GM12865 (cell line): ENCODE measurements at regions not wholly inside any gene's neighbourhood (a gene's known extent, or its start where the extent isn't known, plus 50 kb on each side); places are given as distances from the start of the nearest gene placed in this dataset.
A peak's percentile ranks its signal among the peaks of the same experiment; 100 is the strongest.
"Not testable (repeated sequence)": the region's sequence is repeated elsewhere in the genome, so short reads cannot be mapped to it uniquely, and the experiment has no call there.

Source experiments
- DNase-seq: peaks from one replicate; pipeline ENCODE4 v3.0.0; 2010; ENCODE audit warnings: low read depth
- H3K4me3 ChIP-seq: 2 replicates; pipeline ENCODE4 v1.5.1; 2011; ENCODE audit warnings: mild to moderate bottlenecking, low read depth, low read length, control low read depth
- TF ChIP-seq, protein P1 (sequence below): IDR thresholded peaks from 2 replicates; pipeline ENCODE4 v1.5.1; 2011; ENCODE audit warnings: low read length, control low read depth, low read depth, inconsistent platforms; ENCODE audit not compliant: insufficient read depth; ENCODE audit errors: missing control alignments

DNA sequence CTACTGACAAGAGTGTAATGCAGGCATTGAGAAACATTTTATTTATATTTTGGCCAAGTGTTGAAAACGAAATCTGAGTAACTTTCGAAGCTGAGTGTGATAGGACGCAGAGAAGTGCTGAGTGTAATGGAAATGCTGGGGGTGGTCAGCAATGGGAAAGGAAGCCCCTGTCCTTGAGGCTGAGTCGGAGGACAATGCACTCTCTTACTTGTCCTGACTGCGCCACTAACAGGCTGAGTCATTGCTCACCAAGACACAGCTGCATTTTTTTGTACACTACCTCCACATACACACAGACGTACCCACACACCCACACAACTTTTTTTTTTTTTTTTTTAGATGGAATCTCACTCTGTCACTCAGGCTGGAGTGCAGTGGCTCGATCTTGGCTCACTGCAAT, 637.7 kb downstream of the SLCO4C1 start:
- TF ChIP-seq, protein P1, sequence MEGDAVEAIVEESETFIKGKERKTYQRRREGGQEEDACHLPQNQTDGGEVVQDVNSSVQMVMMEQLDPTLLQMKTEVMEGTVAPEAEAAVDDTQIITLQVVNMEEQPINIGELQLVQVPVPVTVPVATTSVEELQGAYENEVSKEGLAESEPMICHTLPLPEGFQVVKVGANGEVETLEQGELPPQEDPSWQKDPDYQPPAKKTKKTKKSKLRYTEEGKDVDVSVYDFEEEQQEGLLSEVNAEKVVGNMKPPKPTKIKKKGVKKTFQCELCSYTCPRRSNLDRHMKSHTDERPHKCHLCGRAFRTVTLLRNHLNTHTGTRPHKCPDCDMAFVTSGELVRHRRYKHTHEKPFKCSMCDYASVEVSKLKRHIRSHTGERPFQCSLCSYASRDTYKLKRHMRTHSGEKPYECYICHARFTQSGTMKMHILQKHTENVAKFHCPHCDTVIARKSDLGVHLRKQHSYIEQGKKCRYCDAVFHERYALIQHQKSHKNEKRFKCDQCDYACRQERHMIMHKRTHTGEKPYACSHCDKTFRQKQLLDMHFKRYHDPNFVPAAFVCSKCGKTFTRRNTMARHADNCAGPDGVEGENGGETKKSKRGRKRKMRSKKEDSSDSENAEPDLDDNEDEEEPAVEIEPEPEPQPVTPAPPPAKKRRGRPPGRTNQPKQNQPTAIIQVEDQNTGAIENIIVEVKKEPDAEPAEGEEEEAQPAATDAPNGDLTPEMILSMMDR, result no peak
- DNase-seq, result no peak
- H3K4me3 ChIP-seq, result no peak overlapping the region

DNA sequence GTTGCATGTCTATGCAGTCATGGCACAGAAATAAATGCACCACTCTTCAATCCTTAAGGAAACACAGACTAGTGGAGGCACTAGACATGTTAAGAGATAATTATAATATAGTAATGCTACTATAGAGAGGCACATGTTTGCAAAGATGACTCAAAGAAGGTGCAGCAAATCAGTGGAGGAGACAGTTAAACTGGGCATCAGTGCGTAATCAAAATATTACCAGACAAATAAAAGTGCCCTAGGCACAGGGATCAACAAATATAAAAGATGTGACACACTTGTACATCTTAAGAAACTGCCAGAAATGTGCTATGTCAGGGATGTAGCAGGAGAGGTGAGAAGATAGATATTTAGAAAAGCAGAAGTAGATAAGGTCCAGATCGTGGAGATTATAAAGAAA, 642.1 kb downstream of the SLCO4C1 start:
- no peak for DNase-seq
- no peak overlapping the region for H3K4me3 ChIP-seq
- TF ChIP-seq, protein P1, result no peak

DNA sequence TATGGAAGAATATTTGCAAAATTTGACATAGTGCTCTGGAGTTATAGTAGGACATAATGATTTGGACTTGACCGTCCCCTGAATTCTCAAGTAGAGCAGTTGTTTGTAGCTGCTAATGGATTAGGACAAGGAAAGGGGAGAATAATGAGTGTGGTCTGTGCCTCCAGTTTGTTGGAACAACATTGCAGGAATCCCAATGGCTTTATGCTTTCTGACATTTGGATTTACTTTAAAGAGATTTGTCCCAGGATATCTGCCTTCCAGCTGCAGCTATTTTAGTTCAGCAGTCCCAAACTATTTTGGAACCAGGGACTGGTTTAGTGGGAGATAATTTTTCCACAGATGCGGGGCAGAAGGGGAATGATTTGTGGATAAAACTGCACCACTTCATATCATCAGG, 648.2 kb downstream of the SLCO4C1 start:
- no peak for DNase-seq
- TF ChIP-seq, protein P1, result no peak
- no peak overlapping the region for H3K4me3 ChIP-seq

DNA sequence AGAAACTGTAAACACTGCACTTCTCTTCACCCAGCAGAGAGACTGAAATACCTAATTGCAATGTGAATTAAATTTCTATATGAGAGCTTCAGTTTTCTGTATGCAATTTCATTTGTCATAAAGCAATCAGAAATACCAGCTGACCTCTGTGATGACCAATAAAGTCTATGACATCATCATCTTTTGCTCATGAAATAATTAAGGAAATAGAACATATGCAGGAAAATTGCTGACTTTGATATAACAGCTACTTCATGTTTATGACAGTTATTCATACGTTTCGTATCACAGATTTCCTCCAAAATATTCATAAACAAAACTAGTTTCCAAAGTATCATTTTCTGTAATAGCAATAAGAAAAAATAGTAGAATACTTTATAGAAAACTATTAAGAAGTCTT, 652.3 kb downstream of the SLCO4C1 start:
- no peak for DNase-seq
- no peak overlapping the region for H3K4me3 ChIP-seq
- TF ChIP-seq, protein P1, result no peak

DNA sequence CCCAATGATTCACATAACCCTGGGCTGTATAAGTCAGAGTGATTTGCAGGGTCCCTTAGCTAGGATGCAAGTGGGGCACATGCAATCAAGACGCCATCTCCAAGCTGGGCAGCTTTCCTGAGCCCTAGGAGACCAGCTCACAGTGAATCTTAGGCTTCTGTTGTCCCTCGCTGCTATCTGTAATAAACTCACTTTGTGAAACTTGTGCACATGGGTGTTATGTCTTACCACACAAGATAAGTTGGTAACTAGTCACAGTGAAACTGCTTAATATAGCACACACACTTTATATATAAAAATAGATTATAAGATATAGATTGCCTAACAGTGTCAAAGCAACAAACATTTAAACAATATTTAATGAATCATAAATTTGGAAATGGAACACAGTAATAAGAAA, 658.5 kb downstream of the SLCO4C1 start:
- peak; percentile 19 for DNase-seq
- H3K4me3 ChIP-seq, result no peak overlapping the region
- TF ChIP-seq, protein P1, result no peak

DNA sequence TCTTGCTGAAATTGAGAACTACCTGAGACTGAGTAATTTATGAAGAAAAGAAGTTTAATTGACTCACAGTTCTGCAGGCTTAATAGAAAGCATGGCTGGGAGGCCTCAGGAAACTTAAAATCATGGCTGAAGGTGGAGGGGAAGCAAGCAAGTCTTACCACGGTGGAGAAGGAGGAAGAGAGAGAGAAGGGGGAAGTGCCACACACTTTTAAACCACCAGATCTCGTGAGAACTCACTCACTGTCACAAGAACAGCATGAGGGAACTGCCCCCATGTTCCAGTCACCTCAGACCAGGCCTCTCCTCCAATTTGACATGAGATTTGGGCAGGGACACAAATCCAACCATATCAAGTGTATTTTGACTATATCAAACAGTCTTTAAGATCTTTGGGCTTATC, 668.3 kb downstream of the SLCO4C1 start:
- H3K4me3 ChIP-seq, DNase-seq: not testable (repeated sequence)

DNA sequence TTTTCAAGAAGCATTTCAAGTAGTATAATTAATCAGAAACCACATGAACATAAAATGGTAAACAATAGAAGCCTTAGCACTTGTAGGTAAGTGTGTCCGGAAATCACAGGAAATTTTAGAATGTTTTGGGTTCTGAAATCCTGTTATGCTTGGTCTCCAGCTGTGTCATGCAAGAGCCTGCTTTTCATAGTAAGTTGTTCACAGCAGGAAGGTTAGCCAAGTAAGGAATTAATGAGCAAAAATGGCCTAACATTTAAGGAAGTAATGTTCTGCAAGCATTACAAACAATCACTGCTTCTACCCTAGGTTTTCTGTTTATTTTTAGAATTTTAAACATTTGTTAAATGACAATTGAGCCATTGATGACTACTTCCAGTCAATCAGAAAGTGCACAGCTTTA, 669.5 kb downstream of the SLCO4C1 start:
- DNase-seq, result no peak
- H3K4me3 ChIP-seq, result no peak overlapping the region
- TF ChIP-seq, protein P1, result no peak

DNA sequence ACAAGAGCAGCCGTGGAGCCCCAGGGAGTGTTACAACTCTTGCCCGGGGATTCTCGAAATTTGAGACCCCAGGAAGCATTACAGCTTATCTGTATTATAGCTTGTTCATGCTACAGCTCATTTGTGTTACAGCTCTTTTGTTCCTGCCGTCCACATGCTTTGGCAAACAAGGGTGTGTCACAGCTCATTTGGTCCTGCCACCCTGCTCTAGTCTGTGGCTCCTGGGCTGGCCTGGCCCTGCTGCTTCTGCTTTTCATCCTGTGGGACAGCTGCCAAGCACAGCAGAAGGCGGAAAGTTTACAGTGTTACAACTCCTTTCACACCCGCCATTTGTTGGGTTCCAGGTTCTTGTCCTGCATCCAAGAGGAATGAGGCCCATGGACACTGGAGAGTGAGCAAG, 685.0 kb downstream of the SLCO4C1 start:
- TF ChIP-seq, protein P1, result no peak
- no peak for DNase-seq
- H3K4me3 ChIP-seq, result no peak overlapping the region
